Karpas-422 (cell line): ENCODE measurements at regions not wholly inside any gene's neighbourhood (a gene's known extent, or its start where the extent isn't known, plus 50 kb on each side); places are given as distances from the start of the nearest gene placed in this dataset.

Experiments
- DNase-seq: peaks from one replicate; pipeline ENCODE4 v3.0.0-alpha.2; 2015
- H2AFZ ChIP-seq: fragments of 200-600 bp; sonication (generic); 2 replicates; pipeline ENCODE4 v1.6.1; 2014; ENCODE audit warnings: antibody characterized with exemption, low read length, mixed read lengths
- H3K27ac ChIP-seq: fragments of 200-600 bp; sonication (generic); 2 replicates; pipeline ENCODE4 v1.5.1; 2014; ENCODE audit warnings: mild to moderate bottlenecking, low read length, moderate library complexity
- H3K27me3 ChIP-seq: fragments of 200-600 bp; sonication (generic); 2 replicates; pipeline ENCODE4 v1.6.1; 2014; ENCODE audit warnings: low read length, mixed read lengths
- H3K36me3 ChIP-seq: fragments of 200-600 bp; sonication (generic); 2 replicates; pipeline ENCODE4 v1.6.1; 2014; ENCODE audit warnings: low read length, mixed read lengths; ENCODE audit not compliant: insufficient read depth
- H3K4me1 ChIP-seq: fragments of 200-600 bp; sonication (generic); 2 replicates; pipeline ENCODE4 v1.6.1; 2014; ENCODE audit warnings: mild to moderate bottlenecking, low read length, mixed read lengths
- H3K4me2 ChIP-seq: fragments of 200-600 bp; sonication (generic); 2 replicates; pipeline ENCODE4 v1.6.1; 2014; ENCODE audit warnings: low read length, low read depth, mild to moderate bottlenecking; ENCODE audit not compliant: poor library complexity, severe bottlenecking
- H3K4me3 ChIP-seq: fragments of 200-600 bp; sonication (generic); 2 replicates; pipeline ENCODE4 v1.5.1; 2014; ENCODE audit warnings: mild to moderate bottlenecking, antibody characterized with exemption, low read length, mixed read lengths
- H3K79me2 ChIP-seq: fragments of 200-600 bp; sonication (generic); 2 replicates; pipeline ENCODE4 v1.6.1; 2014; ENCODE audit warnings: mild to moderate bottlenecking, low read length, mixed read lengths
- H3K9ac ChIP-seq: fragments of 200-600 bp; sonication (generic); 2 replicates; pipeline ENCODE4 v1.6.0; 2014; ENCODE audit warnings: low read length
- H3K9me2 ChIP-seq: fragments of 200-600 bp; sonication (generic), shearing (Covaris generic); replicated peaks from 2 replicates; pipeline ENCODE4 v1.6.0; 2014; ENCODE audit warnings: mild to moderate bottlenecking, low read length, moderate library complexity; ENCODE audit not compliant: insufficient read depth
- H3K9me3 ChIP-seq: fragments of 300-700, 200-600 bp; sonication (generic); 2 replicates; pipeline ENCODE4 v1.6.1; 2014; ENCODE audit warnings: low read length, mixed read lengths
- H4K20me1 ChIP-seq: fragments of 200-600 bp; sonication (generic); 2 replicates; pipeline ENCODE4 v1.6.1; 2014; ENCODE audit warnings: mild to moderate bottlenecking, antibody characterized with exemption, low read length, low read depth; ENCODE audit not compliant: insufficient read depth

DNA sequence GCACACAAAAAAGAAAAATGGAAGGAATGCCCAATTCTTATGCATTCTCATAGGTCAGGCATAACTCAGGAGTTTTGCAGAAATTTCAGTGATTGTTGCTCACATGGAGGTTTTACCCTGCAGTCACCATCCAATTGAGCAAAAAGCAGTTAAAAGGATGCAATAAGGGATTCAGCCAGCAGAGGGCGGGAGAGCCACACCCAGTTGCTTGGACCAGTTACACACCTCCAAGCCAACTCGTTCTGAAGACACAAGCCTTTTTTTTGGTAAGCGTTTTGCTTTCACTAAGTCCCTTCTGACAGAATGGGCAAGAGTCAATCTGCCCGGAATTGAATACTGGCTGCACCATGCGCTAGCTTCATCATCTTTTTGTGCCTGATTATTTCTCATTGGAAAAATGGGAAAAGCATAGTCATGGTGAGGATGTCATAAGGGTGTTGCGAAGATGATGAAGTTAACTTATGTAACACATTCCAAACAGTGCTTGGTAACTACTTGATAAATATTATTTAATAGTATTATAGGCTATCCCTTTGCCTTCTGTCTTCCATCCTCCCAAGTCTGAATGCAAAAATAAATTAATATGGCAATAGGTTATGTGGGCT is 154.4 kb upstream of the SGO1 start:
- Histone ChIP-seq H3K4me2 (no peak overlapping the region), H3K79me2 (no peaks in the 10 kb centered on the region), H3K27me3 (no peaks in the 10 kb centered on the region), H3K4me1 (peaks cover 24% of the 10 kb centered on the region), H3K9ac (no peak overlapping the region), H3K9me2 (no peaks in the 10 kb centered on the region), H3K27ac (no peak overlapping the region), H3K9me3 (no peaks in the 10 kb centered on the region), H4K20me1 (no peaks in the 10 kb centered on the region), H3K36me3 (no peaks in the 10 kb centered on the region), H3K4me3 (no peak overlapping the region), H2AFZ (no peak overlapping the region)
- DNase-seq, result peak; percentile 91

- H3K79me2 ChIP-seq, result no peaks in the 10 kb centered on the region
- no peak overlapping the region for H3K27ac ChIP-seq
- H3K36me3 ChIP-seq, result no peaks in the 10 kb centered on the region
- no peaks in the 10 kb centered on the region for H3K9me3 ChIP-seq
- no peak overlapping the region for H3K4me3 ChIP-seq
- H3K9me2 ChIP-seq, result no peaks in the 10 kb centered on the region
- no peaks in the 10 kb centered on the region for H4K20me1 ChIP-seq
- no peak for DNase-seq
- no peaks in the 10 kb centered on the region for H3K4me1 ChIP-seq
- H3K9ac ChIP-seq, result no peak overlapping the region
- no peak overlapping the region for H3K4me2 ChIP-seq
- H2AFZ ChIP-seq, result no peak overlapping the region
- H3K27me3 ChIP-seq, result no peaks in the 10 kb centered on the region
These were observed 150.6 kb upstream of the SGO1 start for GRCh38 chr3:20336572-20336971.

DNA sequence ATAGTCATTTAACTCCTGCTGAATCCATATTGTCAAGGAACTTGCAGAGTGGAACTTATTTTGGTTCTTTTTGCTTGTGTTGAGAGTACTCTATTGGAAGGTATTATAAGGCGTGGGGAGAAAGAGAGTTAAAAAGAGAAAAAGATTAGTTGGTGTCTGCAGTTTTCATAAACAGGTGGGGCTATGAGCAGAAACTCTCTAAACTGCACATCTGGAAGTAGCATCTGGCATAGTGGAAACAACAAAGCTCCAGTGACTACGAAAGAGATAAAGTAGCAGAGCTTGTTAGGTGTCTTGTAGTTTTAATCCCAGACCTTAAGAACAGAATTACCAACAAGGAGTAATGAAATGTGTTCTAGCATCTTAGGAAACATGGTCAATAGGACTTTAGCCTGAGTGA is 148.8 kb upstream of the SGO1 start:
- Histone ChIP-seq H3K9ac (no peak overlapping the region), H4K20me1 (no peaks in the 10 kb centered on the region), H3K36me3 (no peaks in the 10 kb centered on the region), H3K9me3 (no peaks in the 10 kb centered on the region), H3K27ac (no peak overlapping the region), H3K4me2 (no peak overlapping the region), H3K4me3 (no peak overlapping the region), H3K79me2 (no peaks in the 10 kb centered on the region), H3K27me3 (no peaks in the 10 kb centered on the region), H3K4me1 (no peaks in the 10 kb centered on the region), H2AFZ (no peak overlapping the region), H3K9me2 (no peaks in the 10 kb centered on the region)
- DNase-seq, result no peak

DNA sequence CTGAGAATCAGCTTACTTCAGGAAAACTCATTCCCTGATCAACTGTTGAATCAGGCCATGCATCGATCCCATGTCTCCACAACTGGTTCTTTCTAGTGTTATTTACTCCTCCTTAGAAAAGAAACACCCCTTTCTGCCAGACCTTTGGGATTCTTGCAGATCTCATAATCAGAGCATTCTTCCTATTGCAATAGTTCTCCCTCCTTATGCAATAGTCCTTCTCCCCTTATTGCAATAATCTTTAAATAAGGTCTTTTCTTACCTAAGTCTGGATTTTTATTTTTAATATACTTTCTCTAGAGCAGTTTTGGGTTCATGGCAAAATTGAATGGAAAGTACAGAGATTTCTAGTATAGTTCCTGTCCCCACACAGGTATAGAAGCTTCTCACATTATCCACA is 141.9 kb upstream of the SGO1 start:
- no peak overlapping the region for H3K4me3 ChIP-seq
- H3K9me2 ChIP-seq, result no peaks in the 10 kb centered on the region
- H3K36me3 ChIP-seq, result no peaks in the 10 kb centered on the region
- no peak overlapping the region for H3K4me2 ChIP-seq
- H3K9ac ChIP-seq, result no peak overlapping the region
- no peak for DNase-seq
- no peak overlapping the region for H3K27ac ChIP-seq
- no peaks in the 10 kb centered on the region for H3K79me2 ChIP-seq
- no peaks in the 10 kb centered on the region for H4K20me1 ChIP-seq
- no peaks in the 10 kb centered on the region for H3K27me3 ChIP-seq
- no peak overlapping the region for H2AFZ ChIP-seq
- H3K9me3 ChIP-seq, result no peaks in the 10 kb centered on the region
- H3K4me1 ChIP-seq, result peaks cover 23% of the 10 kb centered on the region

GRCh38 chr3:20326541-20326940 is 140.5 kb upstream of the SGO1 start:
- Histone ChIP-seq H3K4me1 (peaks cover 34% of the 10 kb centered on the region), H2AFZ (no peak overlapping the region), H3K9me2 (no peaks in the 10 kb centered on the region), H3K79me2 (no peaks in the 10 kb centered on the region), H3K27me3 (no peaks in the 10 kb centered on the region), H3K4me2 (no peak overlapping the region), H3K4me3 (no peak overlapping the region), H4K20me1 (no peaks in the 10 kb centered on the region), H3K9me3 (no peaks in the 10 kb centered on the region), H3K27ac (no peak overlapping the region), H3K9ac (no peak overlapping the region), H3K36me3 (no peaks in the 10 kb centered on the region)
- DNase-seq, result no peak

GRCh38 chr3:20325563-20325962 is 139.6 kb upstream of the SGO1 start:
- H3K27ac ChIP-seq, result no peak overlapping the region
- no peak overlapping the region for H3K9ac ChIP-seq
- H3K4me3 ChIP-seq, result no peak overlapping the region
- no peaks in the 10 kb centered on the region for H3K27me3 ChIP-seq
- H2AFZ ChIP-seq, result no peak overlapping the region
- no peaks in the 10 kb centered on the region for H3K36me3 ChIP-seq
- no peaks in the 10 kb centered on the region for H3K9me3 ChIP-seq
- peaks cover 34% of the 10 kb centered on the region for H3K4me1 ChIP-seq
- H3K4me2 ChIP-seq, result no peak overlapping the region
- H3K9me2 ChIP-seq, result no peaks in the 10 kb centered on the region
- H4K20me1 ChIP-seq, result no peaks in the 10 kb centered on the region
- H3K79me2 ChIP-seq, result no peaks in the 10 kb centered on the region
- DNase-seq, result no peak

GRCh38 chr3:20324664-20325478 is 138.9 kb upstream of the SGO1 start:
- no peaks in the 10 kb centered on the region for H4K20me1 ChIP-seq
- DNase-seq, result peak; percentile 46
- no peaks in the 10 kb centered on the region for H3K79me2 ChIP-seq
- no peaks in the 10 kb centered on the region for H3K9me2 ChIP-seq
- no peaks in the 10 kb centered on the region for H3K9me3 ChIP-seq
- H3K4me1 ChIP-seq, result peaks cover 34% of the 10 kb centered on the region
- no peak overlapping the region for H3K4me3 ChIP-seq
- H3K9ac ChIP-seq, result no peak overlapping the region
- no peak overlapping the region for H3K27ac ChIP-seq
- no peak overlapping the region for H2AFZ ChIP-seq
- no peak overlapping the region for H3K4me2 ChIP-seq
- H3K27me3 ChIP-seq, result no peaks in the 10 kb centered on the region
- H3K36me3 ChIP-seq, result no peaks in the 10 kb centered on the region

DNA sequence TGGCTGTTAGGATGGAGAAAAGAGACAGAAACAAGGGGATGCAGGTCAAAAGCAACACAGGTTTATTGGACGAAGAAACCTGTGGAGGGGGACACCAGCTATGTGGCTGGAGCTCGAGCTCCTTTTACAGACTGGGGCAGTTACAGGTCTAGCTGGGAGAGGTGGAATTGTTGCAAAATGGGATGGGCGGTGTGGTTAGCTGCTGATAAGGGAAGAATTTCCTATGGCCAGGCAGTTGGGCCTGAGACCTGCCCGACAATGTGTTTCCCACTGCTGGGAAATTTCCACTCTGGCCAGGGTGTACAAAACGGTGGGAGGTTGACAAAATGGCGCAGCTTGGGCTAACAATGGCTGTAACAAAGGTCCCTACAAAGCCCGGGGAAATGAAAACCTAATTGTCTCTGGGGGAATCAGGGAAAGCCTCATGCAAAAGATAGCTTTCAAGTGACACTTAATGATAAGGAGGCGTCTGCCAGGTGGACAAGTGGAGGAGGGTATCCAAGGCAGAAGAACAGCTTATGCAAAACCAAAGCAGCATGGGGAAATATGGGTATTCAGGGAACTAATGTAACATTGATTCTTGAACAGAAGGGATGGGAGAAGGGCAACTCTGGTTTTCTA is 137.4 kb upstream of the SGO1 start:
- H3K27me3 ChIP-seq, result no peaks in the 10 kb centered on the region
- H3K27ac ChIP-seq, result no peak overlapping the region
- no peaks in the 10 kb centered on the region for H3K36me3 ChIP-seq
- no peaks in the 10 kb centered on the region for H4K20me1 ChIP-seq
- H3K4me3 ChIP-seq, result 0 out of 2 replicates have a peak overlapping the region, but pooled peaks have one; percentile 5
- peak overlapping the region; percentile 18 for H3K4me2 ChIP-seq
- H3K9me3 ChIP-seq, result no peaks in the 10 kb centered on the region
- H3K9ac ChIP-seq, result no peak overlapping the region
- no peaks in the 10 kb centered on the region for H3K9me2 ChIP-seq
- DNase-seq, result peak; percentile 53
- H3K4me1 ChIP-seq, result peaks cover 34% of the 10 kb centered on the region
- peak overlapping the region; percentile 61; the same call in 1 of the 2 replicates for H2AFZ ChIP-seq
- H3K79me2 ChIP-seq, result no peaks in the 10 kb centered on the region
